ENCODE measurements at regions not wholly inside any gene's neighbourhood (a gene's known extent, or its start where the extent isn't known, plus 50 kb on each side); places are given as distances from the start of the nearest gene placed in this dataset.

GRCh38 chr20:60298647-60299046 is 340.4 kb downstream of the CDH26 start:
- TF ChIP-seq CTCF (IDR thresholded peaks at IDR 0.05) (no peak), CBX2 (IDR thresholded peaks at IDR 0.05; ENCODE audit: borderline replicate concordance, low read depth) (no peak), RAD21 (conservative IDR thresholded peaks at IDR 0.05 in 1 of 2, IDR thresholded peaks at IDR 0.05 in 1 of 2) (no peak)
